OCI-LY7 (cell line): ENCODE measurements at regions not wholly inside any gene's neighbourhood (a gene's known extent, or its start where the extent isn't known, plus 50 kb on each side); places are given as distances from the start of the nearest gene placed in this dataset.

Experiments
- EZH2phosphoT487 ChIP-seq: fragments of 200-600 bp; sonication (generic); IDR thresholded peaks from 2 replicates; pipeline ENCODE4 v1.6.1; 2018; ENCODE audit warnings: low read depth, borderline replicate concordance, mild to moderate bottlenecking, mixed run types, antibody characterized with exemption, low read length, moderate library complexity, mixed read lengths
- TF ChIP-seq, protein P1 (sequence below): fragments of 200-600 bp; sonication (generic); conservative IDR thresholded peaks from 2 replicates; pipeline ENCODE4 v1.5.1; 2014; ENCODE audit warnings: mild to moderate bottlenecking, antibody characterized with exemption, low read length, moderate library complexity, mixed read lengths

- TF ChIP-seq, protein P1, sequence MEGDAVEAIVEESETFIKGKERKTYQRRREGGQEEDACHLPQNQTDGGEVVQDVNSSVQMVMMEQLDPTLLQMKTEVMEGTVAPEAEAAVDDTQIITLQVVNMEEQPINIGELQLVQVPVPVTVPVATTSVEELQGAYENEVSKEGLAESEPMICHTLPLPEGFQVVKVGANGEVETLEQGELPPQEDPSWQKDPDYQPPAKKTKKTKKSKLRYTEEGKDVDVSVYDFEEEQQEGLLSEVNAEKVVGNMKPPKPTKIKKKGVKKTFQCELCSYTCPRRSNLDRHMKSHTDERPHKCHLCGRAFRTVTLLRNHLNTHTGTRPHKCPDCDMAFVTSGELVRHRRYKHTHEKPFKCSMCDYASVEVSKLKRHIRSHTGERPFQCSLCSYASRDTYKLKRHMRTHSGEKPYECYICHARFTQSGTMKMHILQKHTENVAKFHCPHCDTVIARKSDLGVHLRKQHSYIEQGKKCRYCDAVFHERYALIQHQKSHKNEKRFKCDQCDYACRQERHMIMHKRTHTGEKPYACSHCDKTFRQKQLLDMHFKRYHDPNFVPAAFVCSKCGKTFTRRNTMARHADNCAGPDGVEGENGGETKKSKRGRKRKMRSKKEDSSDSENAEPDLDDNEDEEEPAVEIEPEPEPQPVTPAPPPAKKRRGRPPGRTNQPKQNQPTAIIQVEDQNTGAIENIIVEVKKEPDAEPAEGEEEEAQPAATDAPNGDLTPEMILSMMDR = no peak
- TF ChIP-seq EZH2phosphoT487 = no peak
Observed at GRCh38 chr7:125833839-125834238, 904.2 kb upstream of the POT1 start.
